Sigmoid colon (tissue), 6 donors: ENCODE measurements at regions not wholly inside any gene's neighbourhood (a gene's known extent, or its start where the extent isn't known, plus 50 kb on each side); places are given as distances from the start of the nearest gene placed in this dataset.

Experiments
- DNase-seq: peaks from one replicate; pipeline ENCODE4 v3.0.0-alpha.2; 2019
- H3K27ac ChIP-seq, 4 donors: fragments of 200-600 bp; sonication (generic); one replicate each; pipeline ENCODE4 v1.5.1; 2016 to 2019; ENCODE audit warnings: mild to moderate bottlenecking in 1 of 4
- H3K27me3 ChIP-seq, 3 donors: fragments of 200-600 bp; sonication (generic); one replicate each; pipeline ENCODE4 v1.5.1; 2019; ENCODE audit warnings: mild to moderate bottlenecking in 1 of 3
- H3K36me3 ChIP-seq, 4 donors: fragments of 200-600 bp; sonication (generic); one replicate each; pipeline ENCODE4 v1.5.1; 2016 to 2019
- H3K4me1 ChIP-seq, 4 donors: fragments of 200-600 bp; sonication (generic); one replicate each; pipeline ENCODE4 v1.5.1; 2017 to 2019
- H3K4me3 ChIP-seq, 4 donors: fragments of 200-600 bp; sonication (generic); one replicate each; pipeline ENCODE4 v1.5.1; 2017 to 2019; ENCODE audit warnings: mild to moderate bottlenecking in 2 of 4, moderate library complexity in 1 of 4
- H3K9me3 ChIP-seq, 4 donors: fragments of 200-600 bp in 3 of 4; sonication (generic) in 3 of 4; one replicate each; pipeline versions ENCODE4 v1.5.1 to v1.6.1; 2013 to 2019
- CTCF ChIP-seq, 4 experiments: fragments of 450-650 bp in 3 of 4; fragments of 200-600 bp in 1 of 4; IDR thresholded peaks; one replicate each; pipeline ENCODE4 v1.5.1; 2016 to 2019; ENCODE audit warnings: antibody characterized with exemption in 4 of 4, mild to moderate bottlenecking in 3 of 4, moderate library complexity in 2 of 4
- EP300 ChIP-seq, 4 donors: sonication (generic); formaldehyde crosslinking; IDR thresholded peaks; one replicate each; pipeline ENCODE4 v1.6.1; 2017; ENCODE audit warnings: antibody characterized with exemption in 4 of 4
- POLR2A ChIP-seq, 2 donors: fragments of 450-650 bp; IDR thresholded peaks; one replicate each; pipeline ENCODE4 v1.6.1; 2016; ENCODE audit warnings: antibody characterized with exemption in 2 of 2, mild to moderate bottlenecking in 2 of 2, moderate library complexity in 2 of 2
- POLR2AphosphoS5 ChIP-seq, 4 donors: sonication (generic); formaldehyde crosslinking; IDR thresholded peaks; one replicate each; pipeline ENCODE4 v1.6.1; 2017; ENCODE audit warnings: antibody characterized with exemption in 4 of 4
- WGBS, 2 donors: extraction: QIAGEN DNeasy Blood & Tissue Kit; methylation state at CpG; one replicate each; pipeline ENCODE4 v1.1.7; 2013; 5-methylcytosine and 5-hydroxymethylcytosine counted together
- intact Hi-C: fragments of 100-400 bp; cut with DNase I; formaldehyde crosslinking; loops from one replicate; pipeline ENCODE4 v1.15.1; 2023
- donor health status: healthy with polysubstance abuse.
- donor health status: healthy.

- no peak for DNase-seq
- 15 to 68% methylated on average over 1 of the region's 1 CpG for WGBS, 2 donors
- TF ChIP-seq POLR2A (IDR thresholded peaks at IDR 0.05) (no peak), CTCF (IDR thresholded peaks at IDR 0.05) (no peak), POLR2AphosphoS5 (IDR thresholded peaks at IDR 0.05) (no peak), EP300 (IDR thresholded peaks at IDR 0.05) (no peak)
- no peaks in the 10 kb centered on the region for H3K9me3 ChIP-seq
- H3K36me3 ChIP-seq = no peaks in the 10 kb centered on the region
- H3K4me3 ChIP-seq = no peak overlapping the region
- intact Hi-C loops = no loop called here
- H3K27me3 ChIP-seq = no peaks in the 10 kb centered on the region
- no peak overlapping the region for H3K27ac ChIP-seq
- H3K4me1 ChIP-seq = peaks cover 0 to 8% (median 4%) of the 10 kb centered on the region in 4 donors
Observed at GRCh38 chr5:57413145-57413544, 69.5 kb downstream of the ACTBL2 start.

GRCh38 chr5:57412680-57413079 lies 69.9 kb downstream of the ACTBL2 start:
- TF ChIP-seq POLR2AphosphoS5 (IDR thresholded peaks at IDR 0.05) = no peak
- no peak for TF ChIP-seq POLR2A (IDR thresholded peaks at IDR 0.05)
- no peak for TF ChIP-seq CTCF (IDR thresholded peaks at IDR 0.05)
- no peak for TF ChIP-seq EP300 (IDR thresholded peaks at IDR 0.05)
- no peaks in the 10 kb centered on the region for H3K27me3 ChIP-seq
- WGBS, 2 donors = 90% methylated on average over 1 of the region's 1 CpG
- H3K27ac ChIP-seq = no peak overlapping the region
- no peak for DNase-seq
- H3K4me1 ChIP-seq = peaks cover 0 to 8% (median 5%) of the 10 kb centered on the region in 4 donors
- H3K4me3 ChIP-seq = no peak overlapping the region
- no peaks in the 10 kb centered on the region for H3K9me3 ChIP-seq
- intact Hi-C loops = no loop called here
- no peaks in the 10 kb centered on the region for H3K36me3 ChIP-seq

- intact Hi-C loops = no loop called here
- 73 to 74% methylated on average over 4 of the region's 4 CpGs for WGBS, 2 donors
- Histone ChIP-seq H3K36me3 (no peaks in the 10 kb centered on the region), H3K4me1 (peaks cover 0 to 8% (median 5%) of the 10 kb centered on the region in 4 donors), H3K9me3 (no peaks in the 10 kb centered on the region), H3K27ac (no peak overlapping the region), H3K27me3 (no peaks in the 10 kb centered on the region), H3K4me3 (no peak overlapping the region)
- no peak for TF ChIP-seq EP300 (IDR thresholded peaks at IDR 0.05)
- no peak for TF ChIP-seq CTCF (IDR thresholded peaks at IDR 0.05)
- TF ChIP-seq POLR2AphosphoS5 (IDR thresholded peaks at IDR 0.05) = no peak
- TF ChIP-seq POLR2A (IDR thresholded peaks at IDR 0.05) = no peak
- DNase-seq = no peak
Observed at GRCh38 chr5:57411982-57412381, 70.6 kb downstream of the ACTBL2 start.

- DNase-seq = no peak
- intact Hi-C loops = no loop called here
- Histone ChIP-seq H3K27me3 (no peaks in the 10 kb centered on the region), H3K27ac (no peak overlapping the region), H3K9me3 (no peaks in the 10 kb centered on the region), H3K4me3 (no peak overlapping the region), H3K36me3 (no peaks in the 10 kb centered on the region), H3K4me1 (peaks cover 0 to 8% (median 5%) of the 10 kb centered on the region in 4 donors)
- 87 to 89% methylated on average over 3 of the region's 3 CpGs for WGBS, 2 donors
- TF ChIP-seq POLR2A (IDR thresholded peaks at IDR 0.05) (no peak), POLR2AphosphoS5 (IDR thresholded peaks at IDR 0.05) (no peak), CTCF (IDR thresholded peaks at IDR 0.05) (no peak), EP300 (IDR thresholded peaks at IDR 0.05) (no peak)
Observed at GRCh38 chr5:57410374-57411320, 72.0 kb downstream of the ACTBL2 start.
